Femur (tissue), 1 donor: ENCODE measurements at regions not wholly inside any gene's neighbourhood (a gene's known extent, or its start where the extent isn't known, plus 50 kb on each side); places are given as distances from the start of the nearest gene placed in this dataset.
"Not testable (repeated sequence)": the region's sequence is repeated elsewhere in the genome, so short reads cannot be mapped to it uniquely, and the experiment has no call there.

Experiments used
- DNase-seq: peaks from one replicate; pipeline ENCODE4 v3.0.0-alpha.2; 2017

- DNase-seq: peak; percentile 66
These were observed 90.6 kb downstream of the ANXA2R start for GRCh38 chr5:42949348-42950115.

- no peak for DNase-seq
These were observed 91.2 kb downstream of the ANXA2R start for GRCh38 chr5:42948961-42949347.

- DNase-seq: no peak
These were observed 95.1 kb downstream of the ANXA2R start for GRCh38 chr5:42944989-42945388.

GRCh38 chr5:42943931-42944631 is 96.0 kb downstream of the ANXA2R start:
- DNase-seq: no peak

GRCh38 chr5:42940853-42941252 is 99.3 kb downstream of the ANXA2R start:
- no peak for DNase-seq

- not testable (repeated sequence) for DNase-seq
These were observed 108.1 kb downstream of the ANXA2R start for GRCh38 chr5:42932011-42932410.

- DNase-seq: not testable (repeated sequence)
These were observed 108.7 kb downstream of the ANXA2R start for GRCh38 chr5:42931451-42931850.

- DNase-seq: no peak
These were observed 109.2 kb downstream of the ANXA2R start for GRCh38 chr5:42930934-42931333.

- no peak for DNase-seq
These were observed 110.2 kb downstream of the ANXA2R start for GRCh38 chr5:42929871-42930270.

- DNase-seq: no peak
These were observed 112.4 kb downstream of the ANXA2R start for GRCh38 chr5:42927730-42928129.

GRCh38 chr5:42924686-42925085 is 113.0 kb upstream of the SELENOP start:
- no peak for DNase-seq

GRCh38 chr5:42924226-42924625 is 112.5 kb upstream of the SELENOP start:
- no peak for DNase-seq

GRCh38 chr5:42923710-42924109 is 112.0 kb upstream of the SELENOP start:
- no peak for DNase-seq

- DNase-seq: no peak
These were observed 107.9 kb upstream of the SELENOP start for GRCh38 chr5:42919600-42919999.

GRCh38 chr5:42915306-42915866 is 103.7 kb upstream of the SELENOP start:
- DNase-seq: no peak

- DNase-seq: no peak
These were observed 100.6 kb upstream of the SELENOP start for GRCh38 chr5:42912184-42912798.

GRCh38 chr5:42908509-42909488 is 97.1 kb upstream of the SELENOP start:
- peak; percentile 89 for DNase-seq

- no peak for DNase-seq
These were observed 96.4 kb upstream of the SELENOP start for GRCh38 chr5:42908086-42908485.

- no peak for DNase-seq
These were observed 94.1 kb upstream of the SELENOP start for GRCh38 chr5:42905827-42906226.

- DNase-seq: no peak
These were observed 89.0 kb upstream of the SELENOP start for GRCh38 chr5:42900734-42901133.

GRCh38 chr5:42898760-42899159 is 87.1 kb upstream of the SELENOP start:
- no peak for DNase-seq

- no peak for DNase-seq
These were observed 84.8 kb upstream of the SELENOP start for GRCh38 chr5:42896523-42896922.
